ENCODE measurements at regions not wholly inside any gene's neighbourhood (a gene's known extent, or its start where the extent isn't known, plus 50 kb on each side); places are given as distances from the start of the nearest gene placed in this dataset.

DNA sequence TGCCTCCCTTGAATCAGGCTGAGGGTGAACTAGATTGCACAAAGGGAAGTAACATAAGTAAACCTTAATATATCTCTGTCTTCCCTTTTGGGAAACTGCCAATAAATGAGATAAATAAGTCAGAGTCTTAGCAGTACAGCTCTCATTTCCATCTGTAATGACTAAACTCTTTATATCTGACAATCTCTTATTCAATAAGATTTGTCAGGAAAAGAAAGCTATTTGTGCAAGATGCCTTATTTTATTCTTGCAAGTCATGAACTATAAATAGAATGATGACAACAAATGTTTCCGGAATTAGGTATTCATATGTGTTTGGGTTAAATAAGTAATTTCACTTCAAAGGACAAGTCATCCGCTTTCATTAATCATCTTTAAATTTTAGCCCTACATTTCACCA, 229.2 kb downstream of the PTGER3 start:
- TF ChIP-seq, protein P1, sequence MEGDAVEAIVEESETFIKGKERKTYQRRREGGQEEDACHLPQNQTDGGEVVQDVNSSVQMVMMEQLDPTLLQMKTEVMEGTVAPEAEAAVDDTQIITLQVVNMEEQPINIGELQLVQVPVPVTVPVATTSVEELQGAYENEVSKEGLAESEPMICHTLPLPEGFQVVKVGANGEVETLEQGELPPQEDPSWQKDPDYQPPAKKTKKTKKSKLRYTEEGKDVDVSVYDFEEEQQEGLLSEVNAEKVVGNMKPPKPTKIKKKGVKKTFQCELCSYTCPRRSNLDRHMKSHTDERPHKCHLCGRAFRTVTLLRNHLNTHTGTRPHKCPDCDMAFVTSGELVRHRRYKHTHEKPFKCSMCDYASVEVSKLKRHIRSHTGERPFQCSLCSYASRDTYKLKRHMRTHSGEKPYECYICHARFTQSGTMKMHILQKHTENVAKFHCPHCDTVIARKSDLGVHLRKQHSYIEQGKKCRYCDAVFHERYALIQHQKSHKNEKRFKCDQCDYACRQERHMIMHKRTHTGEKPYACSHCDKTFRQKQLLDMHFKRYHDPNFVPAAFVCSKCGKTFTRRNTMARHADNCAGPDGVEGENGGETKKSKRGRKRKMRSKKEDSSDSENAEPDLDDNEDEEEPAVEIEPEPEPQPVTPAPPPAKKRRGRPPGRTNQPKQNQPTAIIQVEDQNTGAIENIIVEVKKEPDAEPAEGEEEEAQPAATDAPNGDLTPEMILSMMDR (IDR thresholded peaks at IDR 0.05), result no peak
- TF ChIP-seq POLR2A (IDR thresholded peaks at IDR 0.05), result no peak
